ENCODE measurements at regions not wholly inside any gene's neighbourhood (a gene's known extent, or its start where the extent isn't known, plus 50 kb on each side); places are given as distances from the start of the nearest gene placed in this dataset.
"Not testable (repeated sequence)": the region's sequence is repeated elsewhere in the genome, so short reads cannot be mapped to it uniquely, and the experiment has no call there.

DNA sequence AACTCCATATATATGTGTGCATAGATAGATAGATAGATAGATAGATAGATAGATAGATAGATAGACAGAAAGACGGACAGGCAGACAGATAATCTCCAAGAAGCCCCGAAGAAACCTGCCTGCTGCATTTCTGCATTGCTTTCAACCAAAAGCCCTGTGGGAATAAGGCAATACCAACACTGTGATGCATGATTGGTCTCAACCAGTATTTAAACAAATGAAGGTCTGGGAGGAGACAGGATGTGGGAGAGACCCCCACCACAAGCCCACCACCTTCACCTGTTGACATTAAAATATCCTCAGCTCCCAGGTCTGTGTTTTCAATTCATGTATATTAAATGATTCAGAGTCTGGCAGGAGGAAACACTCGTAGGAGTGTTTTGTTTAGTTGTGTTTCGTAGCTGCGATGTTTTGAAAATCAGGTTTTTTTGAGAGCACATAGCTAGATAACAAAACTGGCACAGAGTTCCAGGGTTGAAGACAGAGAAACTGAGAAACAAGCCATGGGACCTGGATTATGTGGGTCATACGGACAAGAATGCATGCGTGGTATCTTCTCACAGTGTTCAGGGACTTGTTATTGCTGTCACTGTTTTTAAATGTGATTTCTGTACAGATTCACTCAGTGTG, 200.7 kb upstream of the AHR start:
- no peak for ATAC-seq
- no peak for TF ChIP-seq ZFP3 (CRISPR knock-in tag; IDR thresholded peaks at IDR 0.05)
- TF ChIP-seq GLIS3 (CRISPR knock-in tag; IDR thresholded peaks at IDR 0.05) = no peak
- no peak for TF ChIP-seq BACH2 (CRISPR knock-in tag; IDR thresholded peaks at IDR 0.05; ENCODE audit: borderline replicate concordance)
- no peak for TF ChIP-seq CSDC2 (CRISPR knock-in tag; IDR thresholded peaks at IDR 0.05)
- no peak for TF ChIP-seq ZNF8 (CRISPR knock-in tag; IDR thresholded peaks at IDR 0.05)
- TF ChIP-seq, protein P1, sequence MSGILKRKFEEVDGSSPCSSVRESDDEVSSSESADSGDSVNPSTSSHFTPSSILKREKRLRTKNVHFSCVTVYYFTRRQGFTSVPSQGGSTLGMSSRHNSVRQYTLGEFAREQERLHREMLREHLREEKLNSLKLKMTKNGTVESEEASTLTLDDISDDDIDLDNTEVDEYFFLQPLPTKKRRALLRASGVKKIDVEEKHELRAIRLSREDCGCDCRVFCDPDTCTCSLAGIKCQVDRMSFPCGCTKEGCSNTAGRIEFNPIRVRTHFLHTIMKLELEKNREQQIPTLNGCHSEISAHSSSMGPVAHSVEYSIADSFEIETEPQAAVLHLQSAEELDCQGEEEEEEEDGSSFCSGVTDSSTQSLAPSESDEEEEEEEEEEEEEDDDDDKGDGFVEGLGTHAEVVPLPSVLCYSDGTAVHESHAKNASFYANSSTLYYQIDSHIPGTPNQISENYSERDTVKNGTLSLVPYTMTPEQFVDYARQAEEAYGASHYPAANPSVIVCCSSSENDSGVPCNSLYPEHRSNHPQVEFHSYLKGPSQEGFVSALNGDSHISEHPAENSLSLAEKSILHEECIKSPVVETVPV (CRISPR knock-in tag; IDR thresholded peaks at IDR 0.05) = no peak
- TF ChIP-seq, protein P2, sequence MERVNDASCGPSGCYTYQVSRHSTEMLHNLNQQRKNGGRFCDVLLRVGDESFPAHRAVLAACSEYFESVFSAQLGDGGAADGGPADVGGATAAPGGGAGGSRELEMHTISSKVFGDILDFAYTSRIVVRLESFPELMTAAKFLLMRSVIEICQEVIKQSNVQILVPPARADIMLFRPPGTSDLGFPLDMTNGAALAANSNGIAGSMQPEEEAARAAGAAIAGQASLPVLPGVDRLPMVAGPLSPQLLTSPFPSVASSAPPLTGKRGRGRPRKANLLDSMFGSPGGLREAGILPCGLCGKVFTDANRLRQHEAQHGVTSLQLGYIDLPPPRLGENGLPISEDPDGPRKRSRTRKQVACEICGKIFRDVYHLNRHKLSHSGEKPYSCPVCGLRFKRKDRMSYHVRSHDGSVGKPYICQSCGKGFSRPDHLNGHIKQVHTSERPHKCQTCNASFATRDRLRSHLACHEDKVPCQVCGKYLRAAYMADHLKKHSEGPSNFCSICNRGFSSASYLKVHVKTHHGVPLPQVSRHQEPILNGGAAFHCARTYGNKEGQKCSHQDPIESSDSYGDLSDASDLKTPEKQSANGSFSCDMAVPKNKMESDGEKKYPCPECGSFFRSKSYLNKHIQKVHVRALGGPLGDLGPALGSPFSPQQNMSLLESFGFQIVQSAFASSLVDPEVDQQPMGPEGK (CRISPR knock-in tag; IDR thresholded peaks at IDR 0.05; ENCODE audit: borderline replicate concordance) = no peak
- TF ChIP-seq ARNTL (CRISPR knock-in tag; IDR thresholded peaks at IDR 0.05; ENCODE audit: borderline replicate concordance, low read depth) = no peak
- no peak for TF ChIP-seq OSR1 (CRISPR knock-in tag; IDR thresholded peaks at IDR 0.05)
- TF ChIP-seq, protein P3, sequence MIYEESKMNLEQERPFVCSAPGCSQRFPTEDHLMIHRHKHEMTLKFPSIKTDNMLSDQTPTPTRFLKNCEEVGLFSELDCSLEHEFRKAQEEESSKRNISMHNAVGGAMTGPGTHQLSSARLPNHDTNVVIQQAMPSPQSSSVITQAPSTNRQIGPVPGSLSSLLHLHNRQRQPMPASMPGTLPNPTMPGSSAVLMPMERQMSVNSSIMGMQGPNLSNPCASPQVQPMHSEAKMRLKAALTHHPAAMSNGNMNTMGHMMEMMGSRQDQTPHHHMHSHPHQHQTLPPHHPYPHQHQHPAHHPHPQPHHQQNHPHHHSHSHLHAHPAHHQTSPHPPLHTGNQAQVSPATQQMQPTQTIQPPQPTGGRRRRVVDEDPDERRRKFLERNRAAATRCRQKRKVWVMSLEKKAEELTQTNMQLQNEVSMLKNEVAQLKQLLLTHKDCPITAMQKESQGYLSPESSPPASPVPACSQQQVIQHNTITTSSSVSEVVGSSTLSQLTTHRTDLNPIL (CRISPR knock-in tag; IDR thresholded peaks at IDR 0.05; ENCODE audit: low read depth) = no peak
- TF ChIP-seq ZFP30 (CRISPR knock-in tag; IDR thresholded peaks at IDR 0.05) = no peak
- TF ChIP-seq TCF4 (CRISPR knock-in tag; IDR thresholded peaks at IDR 0.05; ENCODE audit: borderline replicate concordance) = no peak

DNA sequence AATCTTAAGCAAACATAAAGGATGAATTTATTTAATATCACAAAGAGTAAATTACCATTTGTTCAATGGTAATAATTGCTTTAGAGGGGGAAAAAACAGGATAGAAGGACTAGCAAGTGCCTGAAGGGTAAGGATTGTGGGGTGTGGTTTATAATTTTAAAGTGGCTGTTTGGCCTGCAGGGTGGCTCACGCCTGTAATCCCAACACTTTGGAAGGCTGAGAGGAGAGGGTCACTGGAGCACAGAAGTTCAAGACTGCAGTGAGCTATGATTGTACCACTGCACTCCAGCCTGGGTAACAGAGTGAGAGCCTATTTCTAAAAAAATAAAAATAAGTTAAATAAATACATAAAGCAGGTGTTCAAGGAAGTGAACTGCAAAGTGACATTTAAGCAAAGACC, 199.9 kb upstream of the AHR start:
- ATAC-seq = no peak
- TF ChIP-seq TOX (CRISPR knock-in tag; IDR thresholded peaks at IDR 0.05; ENCODE audit: borderline replicate concordance) = no peak
- TF ChIP-seq, protein P4, sequence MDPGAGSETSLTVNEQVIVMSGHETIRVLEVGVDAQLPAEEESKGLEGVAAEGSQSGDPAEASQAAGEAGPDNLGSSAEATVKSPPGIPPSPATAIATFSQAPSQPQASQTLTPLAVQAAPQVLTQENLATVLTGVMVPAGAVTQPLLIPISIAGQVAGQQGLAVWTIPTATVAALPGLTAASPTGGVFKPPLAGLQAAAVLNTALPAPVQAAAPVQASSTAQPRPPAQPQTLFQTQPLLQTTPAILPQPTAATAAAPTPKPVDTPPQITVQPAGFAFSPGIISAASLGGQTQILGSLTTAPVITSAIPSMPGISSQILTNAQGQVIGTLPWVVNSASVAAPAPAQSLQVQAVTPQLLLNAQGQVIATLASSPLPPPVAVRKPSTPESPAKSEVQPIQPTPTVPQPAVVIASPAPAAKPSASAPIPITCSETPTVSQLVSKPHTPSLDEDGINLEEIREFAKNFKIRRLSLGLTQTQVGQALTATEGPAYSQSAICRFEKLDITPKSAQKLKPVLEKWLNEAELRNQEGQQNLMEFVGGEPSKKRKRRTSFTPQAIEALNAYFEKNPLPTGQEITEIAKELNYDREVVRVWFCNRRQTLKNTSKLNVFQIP (CRISPR knock-in tag; IDR thresholded peaks at IDR 0.05; ENCODE audit: borderline replicate concordance, low read depth) = no peak
- no peak for TF ChIP-seq BACH2 (CRISPR knock-in tag; IDR thresholded peaks at IDR 0.05; ENCODE audit: borderline replicate concordance)
- no peak for TF ChIP-seq PPARA (CRISPR knock-in tag; IDR thresholded peaks at IDR 0.05; ENCODE audit: borderline replicate concordance)
- no peak for TF ChIP-seq ZC3H10 (CRISPR knock-in tag; IDR thresholded peaks at IDR 0.05)
- TF ChIP-seq, protein P3 (CRISPR knock-in tag; IDR thresholded peaks at IDR 0.05; ENCODE audit: low read depth) = no peak

DNA sequence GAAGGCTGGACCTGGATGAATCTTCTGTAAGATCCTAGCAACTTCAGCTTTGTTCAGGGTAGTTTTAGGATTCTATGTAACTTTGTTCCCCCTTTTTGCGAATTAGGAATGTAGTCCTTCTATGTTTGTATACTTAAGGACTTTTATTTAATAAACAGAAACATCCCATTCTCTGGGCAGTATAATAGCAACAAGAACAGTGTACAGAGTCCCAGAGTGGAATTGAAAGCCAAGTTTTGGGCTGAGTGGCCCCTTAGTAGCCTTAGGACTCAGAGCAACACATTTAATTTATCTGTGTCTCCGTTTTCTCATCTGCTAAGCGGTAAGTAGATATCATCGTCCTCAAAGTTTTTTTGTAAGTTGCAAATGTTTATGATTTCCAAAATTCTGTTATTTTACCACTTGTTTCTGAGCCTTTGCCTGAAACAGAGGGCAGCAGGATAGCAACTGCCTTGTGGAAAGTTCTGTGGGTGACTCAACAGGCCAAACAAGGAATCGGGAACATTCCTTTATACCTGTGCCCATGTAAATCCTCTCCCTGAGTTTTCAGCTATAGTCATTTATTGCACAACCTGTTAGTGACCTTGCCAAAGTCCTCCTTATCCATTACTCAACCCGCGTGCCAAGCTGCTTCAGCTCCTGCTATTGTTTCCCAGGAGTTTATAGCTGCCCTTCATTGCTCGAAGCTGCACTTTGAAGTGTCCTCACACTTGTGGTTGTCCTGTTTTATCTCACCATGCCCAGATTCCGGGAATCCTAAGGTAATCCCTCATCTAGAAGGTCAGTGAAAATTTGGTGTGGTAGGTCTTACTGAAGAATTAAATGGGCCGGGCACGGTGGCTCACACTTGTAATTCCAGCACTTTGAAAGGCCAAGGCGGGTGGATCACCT, 199.1 kb upstream of the AHR start:
- TF ChIP-seq ZNF70 (CRISPR knock-in tag; IDR thresholded peaks at IDR 0.05) (no peak), BACH2 (CRISPR knock-in tag; IDR thresholded peaks at IDR 0.05; ENCODE audit: borderline replicate concordance) (no peak)
- TF ChIP-seq, protein P5, sequence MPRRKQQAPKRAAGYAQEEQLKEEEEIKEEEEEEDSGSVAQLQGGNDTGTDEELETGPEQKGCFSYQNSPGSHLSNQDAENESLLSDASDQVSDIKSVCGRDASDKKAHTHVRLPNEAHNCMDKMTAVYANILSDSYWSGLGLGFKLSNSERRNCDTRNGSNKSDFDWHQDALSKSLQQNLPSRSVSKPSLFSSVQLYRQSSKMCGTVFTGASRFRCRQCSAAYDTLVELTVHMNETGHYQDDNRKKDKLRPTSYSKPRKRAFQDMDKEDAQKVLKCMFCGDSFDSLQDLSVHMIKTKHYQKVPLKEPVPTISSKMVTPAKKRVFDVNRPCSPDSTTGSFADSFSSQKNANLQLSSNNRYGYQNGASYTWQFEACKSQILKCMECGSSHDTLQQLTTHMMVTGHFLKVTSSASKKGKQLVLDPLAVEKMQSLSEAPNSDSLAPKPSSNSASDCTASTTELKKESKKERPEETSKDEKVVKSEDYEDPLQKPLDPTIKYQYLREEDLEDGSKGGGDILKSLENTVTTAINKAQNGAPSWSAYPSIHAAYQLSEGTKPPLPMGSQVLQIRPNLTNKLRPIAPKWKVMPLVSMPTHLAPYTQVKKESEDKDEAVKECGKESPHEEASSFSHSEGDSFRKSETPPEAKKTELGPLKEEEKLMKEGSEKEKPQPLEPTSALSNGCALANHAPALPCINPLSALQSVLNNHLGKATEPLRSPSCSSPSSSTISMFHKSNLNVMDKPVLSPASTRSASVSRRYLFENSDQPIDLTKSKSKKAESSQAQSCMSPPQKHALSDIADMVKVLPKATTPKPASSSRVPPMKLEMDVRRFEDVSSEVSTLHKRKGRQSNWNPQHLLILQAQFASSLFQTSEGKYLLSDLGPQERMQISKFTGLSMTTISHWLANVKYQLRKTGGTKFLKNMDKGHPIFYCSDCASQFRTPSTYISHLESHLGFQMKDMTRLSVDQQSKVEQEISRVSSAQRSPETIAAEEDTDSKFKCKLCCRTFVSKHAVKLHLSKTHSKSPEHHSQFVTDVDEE (CRISPR knock-in tag; IDR thresholded peaks at IDR 0.05) = no peak

DNA sequence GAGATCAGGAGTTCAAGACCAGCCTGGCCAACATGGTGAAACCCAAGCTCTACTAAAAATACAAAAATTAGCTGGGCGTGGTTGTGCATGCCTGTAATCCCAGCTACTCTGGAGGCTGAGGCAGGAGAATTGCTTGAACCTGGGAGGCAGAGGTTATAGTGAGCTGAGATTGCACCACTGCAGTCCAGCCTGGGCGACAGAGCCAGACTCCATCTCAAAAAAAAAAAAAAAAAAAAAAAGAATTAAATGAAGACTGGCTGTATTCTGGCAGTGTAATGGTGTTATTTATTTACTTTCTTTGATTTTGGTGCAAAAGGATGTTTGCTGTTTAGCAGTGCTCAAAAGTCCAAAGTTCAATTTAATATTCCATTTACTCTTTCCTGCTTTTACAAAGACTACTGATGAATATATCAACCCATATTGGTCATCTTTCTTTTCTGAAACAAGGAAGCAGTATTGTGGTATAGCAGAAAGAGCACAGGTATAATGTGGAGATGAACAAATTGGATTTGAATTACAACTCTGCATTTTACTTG, 198.4 kb upstream of the AHR start:
- ATAC-seq = not testable (repeated sequence)

More for the DNA sequence above, 199.1 kb upstream of the AHR start:
- ATAC-seq = no peak

Measured in SK-N-SH treated with all-trans-retinoic acid at 6 μM for 48 hours (cell line).